Limb (tissue), 2 donors: ENCODE measurements at regions not wholly inside any gene's neighbourhood (a gene's known extent, or its start where the extent isn't known, plus 50 kb on each side); places are given as distances from the start of the nearest gene placed in this dataset.
A peak's percentile ranks its signal among the peaks of the same experiment; 100 is the strongest.

Experiments used
- DNase-seq, 2 donors: peaks; one replicate each; pipeline ENCODE4 v3.0.0-alpha.2; 2016; ENCODE audit errors: extremely low spot score in 2 of 2

DNA sequence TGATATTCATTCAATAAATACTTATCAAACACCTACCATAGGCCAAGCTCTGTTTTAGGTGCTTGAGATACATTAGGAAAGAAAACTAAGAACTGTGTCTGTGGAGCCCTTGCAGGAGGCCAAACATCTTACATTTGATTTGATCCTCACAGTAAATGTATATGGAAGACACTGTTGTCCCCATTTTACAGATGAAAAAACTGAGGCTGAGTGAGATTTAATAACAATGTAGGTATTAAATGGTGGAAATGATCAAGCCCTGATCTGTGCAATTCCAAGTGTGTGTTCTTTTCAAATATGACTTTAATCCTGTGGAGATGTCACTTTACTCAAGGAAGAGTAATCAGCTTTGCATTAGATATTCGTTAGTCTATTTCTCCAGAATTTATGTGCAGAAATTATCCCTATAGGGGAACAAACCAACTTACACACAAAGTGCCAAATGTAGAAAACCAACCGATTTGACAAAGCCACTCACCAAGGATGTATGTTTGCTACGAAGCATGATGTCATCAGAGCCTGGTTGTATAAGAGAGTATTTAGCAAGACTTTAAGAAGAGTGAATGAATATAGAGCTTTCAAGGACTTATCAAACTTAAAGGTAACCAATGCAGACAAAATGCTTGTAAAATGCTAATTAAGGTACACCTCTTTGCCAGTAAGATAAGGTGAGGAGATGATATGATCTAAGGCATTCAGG lies 153.9 kb upstream of the NFIB start:
- no peak for DNase-seq

DNA sequence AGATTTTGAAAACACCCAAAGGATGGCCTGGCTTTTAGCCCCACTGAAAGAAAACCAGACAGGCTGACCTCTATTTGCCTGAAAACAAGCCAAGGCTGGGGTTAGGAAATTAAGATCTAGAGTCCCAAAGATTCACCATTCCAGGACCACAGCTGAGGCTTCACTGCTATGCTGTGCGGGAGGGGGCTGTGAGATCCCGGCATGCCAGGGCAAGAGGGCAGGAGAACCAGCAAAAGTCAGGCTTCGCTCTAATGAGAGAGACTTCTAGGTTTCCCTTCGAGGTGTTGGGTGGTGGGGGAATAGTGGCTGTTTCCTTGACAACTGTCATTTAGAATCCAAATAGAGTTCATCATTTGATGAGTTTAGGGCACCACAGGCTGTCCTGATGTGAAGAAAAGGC lies 152.9 kb upstream of the NFIB start:
- no peak for DNase-seq

DNA sequence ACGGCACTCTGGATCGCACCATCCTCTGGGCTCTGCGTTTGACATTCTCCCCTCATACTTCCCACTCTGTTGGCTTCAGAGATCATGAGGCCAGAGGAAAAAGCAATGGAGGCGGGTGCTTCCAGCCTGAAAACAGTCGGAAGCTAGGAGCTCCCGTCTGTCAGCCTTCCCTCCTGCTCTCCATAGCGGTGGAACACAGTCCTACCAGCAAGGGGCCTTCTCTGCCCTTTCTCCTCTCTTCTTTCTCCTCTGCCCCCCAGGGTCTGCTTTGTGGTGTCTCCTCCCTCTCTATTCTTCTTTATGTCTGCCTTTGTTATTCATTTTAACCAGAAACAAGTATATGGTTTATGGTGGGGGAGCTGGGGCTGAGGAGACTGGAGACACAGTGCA lies 152.5 kb upstream of the NFIB start:
- DNase-seq, result no peak

DNA sequence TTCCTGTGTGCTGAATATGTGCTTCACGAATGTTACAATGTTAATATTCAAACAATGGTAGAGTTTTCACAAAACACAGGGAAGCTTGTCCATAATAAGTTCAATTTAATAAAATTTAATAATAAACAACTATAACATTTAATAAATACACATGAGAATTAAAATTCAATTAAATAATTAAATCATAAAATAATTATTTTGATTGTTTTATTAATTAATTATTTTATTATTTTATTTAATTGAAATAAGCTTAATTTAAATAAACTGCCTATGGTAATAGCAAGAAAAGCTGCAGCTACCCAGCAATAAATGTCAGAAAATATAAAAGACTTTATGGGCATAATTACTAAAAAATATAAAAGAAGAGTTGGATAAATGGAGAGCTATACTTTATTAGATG lies 149.0 kb upstream of the NFIB start:
- no peak for DNase-seq

DNA sequence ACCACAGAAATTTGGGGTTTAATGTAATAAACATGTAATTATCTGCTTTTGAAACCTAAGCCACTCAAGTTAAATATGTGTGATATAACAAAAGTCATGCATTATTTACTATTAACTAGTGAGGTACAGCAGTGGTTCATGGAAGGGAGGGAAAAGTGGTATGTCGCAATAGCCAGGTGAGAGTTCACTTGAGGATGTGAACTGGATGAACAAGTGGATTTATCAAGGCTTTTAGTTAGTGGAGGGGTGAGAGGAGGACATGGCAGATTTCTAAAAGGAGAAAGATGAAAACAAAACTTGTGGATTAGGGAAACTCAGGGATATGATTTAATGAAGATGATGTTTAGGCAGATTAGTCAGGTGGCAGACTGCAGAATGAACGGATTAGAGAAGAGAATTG lies 141.3 kb upstream of the NFIB start:
- no peak for DNase-seq

DNA sequence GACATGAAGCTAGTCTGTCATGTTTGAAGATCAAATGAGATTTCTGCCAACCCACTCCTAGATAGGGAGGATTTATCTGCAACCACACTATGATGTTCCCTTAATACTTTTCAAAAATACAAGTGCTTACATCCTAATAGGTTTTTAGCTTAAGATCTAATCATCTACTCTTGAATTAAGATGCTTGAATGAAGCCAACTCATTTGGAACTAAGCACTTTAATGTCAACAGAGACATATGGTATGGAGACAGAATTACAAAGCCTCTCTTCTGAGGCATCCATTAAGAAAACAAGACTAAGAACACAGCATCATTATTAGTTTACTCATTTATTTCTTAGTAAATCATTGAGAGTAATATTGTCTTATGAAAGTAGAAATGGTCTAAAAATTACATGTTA lies 139.3 kb upstream of the NFIB start:
- no peak for DNase-seq

DNA sequence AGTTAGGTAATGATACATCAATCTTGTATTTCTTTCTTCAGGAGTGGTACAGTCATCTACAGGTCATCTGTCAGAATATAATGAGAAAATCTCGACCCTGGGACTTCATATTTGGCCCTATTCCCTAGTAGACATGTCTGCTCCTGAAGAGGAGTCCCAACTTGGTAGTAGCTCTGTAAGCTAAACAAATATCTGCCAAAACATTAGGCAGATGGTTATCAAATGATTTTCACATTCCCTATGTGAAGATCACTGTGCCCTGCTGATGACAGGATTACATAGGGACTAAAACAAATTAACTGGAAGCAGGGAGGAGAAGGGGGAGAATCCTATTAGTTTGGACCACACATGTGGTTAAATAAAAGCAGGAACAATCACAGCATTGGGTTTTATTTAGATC lies 138.6 kb upstream of the NFIB start:
- no peak for DNase-seq

DNA sequence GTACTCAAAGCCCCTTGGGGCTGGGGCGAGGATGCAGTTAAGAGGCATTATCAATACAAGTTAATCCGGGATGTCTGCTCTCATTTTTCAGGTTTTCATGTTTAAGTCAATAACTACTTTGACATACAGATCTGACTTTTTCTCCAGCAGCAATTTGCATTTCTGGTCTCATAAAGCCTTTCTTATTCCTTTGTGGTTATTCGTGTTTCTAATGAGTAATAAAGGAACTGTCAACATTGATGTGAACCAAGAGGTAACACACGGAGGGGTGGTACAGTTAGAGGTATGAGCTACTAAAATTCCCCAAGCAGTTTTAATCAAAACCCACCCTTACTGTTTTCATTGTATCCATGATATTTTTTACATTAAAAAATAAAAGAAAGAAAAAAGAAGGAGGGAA lies 138.0 kb upstream of the NFIB start:
- no peak for DNase-seq

DNA sequence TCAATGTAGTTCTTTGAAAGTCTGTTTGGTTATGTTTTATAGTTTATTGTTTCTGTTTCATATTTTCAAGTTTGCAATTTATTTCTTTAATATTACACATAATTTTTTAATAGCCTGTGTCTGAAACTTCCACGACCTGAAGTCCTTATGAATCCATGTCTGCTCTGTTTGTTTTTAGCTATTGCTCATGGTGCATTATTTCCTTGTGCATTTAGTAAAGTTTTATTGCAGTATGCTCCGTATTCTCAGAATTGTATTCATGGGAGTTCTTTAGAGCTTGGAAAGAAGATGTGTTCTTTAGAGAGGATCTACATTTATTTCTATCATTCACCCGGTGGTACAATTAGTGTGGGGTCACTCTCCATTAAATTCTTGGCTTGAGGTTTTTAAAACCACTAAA lies 133.2 kb upstream of the NFIB start:
- no peak for DNase-seq

DNA sequence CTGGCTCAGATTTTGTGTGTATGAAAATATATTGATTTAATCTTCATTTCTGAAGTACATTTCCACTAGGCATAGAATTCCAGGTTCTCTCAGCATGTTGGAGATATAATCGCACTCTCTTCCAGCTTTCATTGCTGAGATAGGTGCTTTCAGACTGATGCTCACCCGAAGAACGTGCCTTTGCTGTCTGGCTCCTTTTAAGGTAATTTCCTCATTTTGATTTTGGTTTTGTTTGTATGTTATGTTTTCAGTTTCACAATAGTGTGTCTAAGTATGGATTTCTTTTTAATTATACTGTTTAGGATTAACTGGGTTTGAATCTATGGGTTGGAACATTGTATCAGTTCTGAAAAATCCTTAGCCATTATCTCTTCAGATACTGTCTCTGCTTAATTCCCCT lies 132.0 kb upstream of the NFIB start:
- DNase-seq, result no peak

DNA sequence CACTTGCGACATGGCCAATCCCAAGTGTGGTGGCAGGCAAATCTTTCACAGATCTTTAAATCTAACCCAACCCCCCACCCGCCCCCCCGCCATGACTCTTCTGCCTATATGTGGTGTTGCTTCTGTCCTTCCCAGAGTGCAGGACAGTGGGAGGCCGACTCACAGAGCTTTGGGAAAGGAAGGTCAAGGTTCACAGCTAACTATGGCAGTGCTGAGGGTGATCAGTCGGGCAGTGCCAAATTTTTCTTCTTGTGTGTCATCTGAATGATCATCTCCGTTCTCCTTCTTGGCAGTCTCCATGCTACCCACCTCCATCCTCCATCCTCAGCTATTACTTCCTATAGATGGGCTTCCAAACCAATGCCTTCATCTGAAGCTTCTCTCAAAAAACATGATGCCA lies 129.0 kb upstream of the NFIB start:
- DNase-seq, result no peak

DNA sequence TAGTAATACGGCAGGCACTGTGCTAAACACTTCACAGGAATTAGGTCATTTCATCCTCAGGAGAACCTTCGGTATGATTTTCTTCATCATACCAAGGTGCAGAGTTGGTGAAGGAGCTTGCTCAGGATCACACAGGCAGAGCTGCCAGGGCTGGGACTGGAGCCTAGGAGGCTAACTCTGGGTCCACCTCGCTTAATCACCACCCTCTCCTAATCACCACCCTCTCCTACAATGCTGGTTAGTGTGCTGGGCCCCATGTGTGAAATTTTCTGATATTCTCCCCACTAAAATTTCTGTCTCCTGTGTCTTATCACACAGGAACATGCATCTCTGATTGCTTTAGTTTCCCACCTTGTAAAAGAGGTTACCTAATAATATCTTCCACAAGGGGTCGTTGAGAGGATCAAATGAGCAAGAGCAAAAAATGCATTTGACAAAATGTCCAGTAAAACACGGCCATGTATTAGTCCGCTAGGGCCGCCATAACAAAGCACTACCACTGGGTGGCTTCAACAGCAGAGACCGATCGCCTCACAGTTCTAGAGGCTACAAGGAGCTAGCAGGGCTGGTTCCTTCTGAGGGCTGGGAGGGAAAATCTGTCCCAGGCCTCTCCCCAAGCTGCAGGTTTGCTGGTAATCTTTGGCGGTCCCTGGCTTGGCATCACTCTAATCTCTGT lies 128.2 kb upstream of the NFIB start:
- DNase-seq, result no peak

DNA sequence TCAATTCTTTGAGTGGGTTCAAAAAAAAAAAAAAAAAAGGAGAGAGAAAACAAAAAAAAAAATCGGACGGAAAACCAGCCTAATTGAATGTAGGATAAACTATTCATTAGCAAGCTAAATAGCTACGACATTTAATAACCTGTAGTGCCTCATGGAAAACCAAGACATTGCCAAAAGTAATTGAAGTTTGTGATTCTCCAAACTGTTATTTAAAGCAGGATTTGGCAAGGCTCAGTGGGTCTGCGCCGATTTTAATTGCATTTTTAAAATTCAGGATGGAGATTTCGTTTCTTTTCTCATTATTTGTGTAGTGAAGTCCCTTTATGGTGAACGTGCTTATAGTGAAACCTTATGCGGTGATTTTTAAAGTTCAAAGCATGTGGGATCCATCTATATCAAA lies 127.2 kb upstream of the NFIB start:
- no peak for DNase-seq

DNA sequence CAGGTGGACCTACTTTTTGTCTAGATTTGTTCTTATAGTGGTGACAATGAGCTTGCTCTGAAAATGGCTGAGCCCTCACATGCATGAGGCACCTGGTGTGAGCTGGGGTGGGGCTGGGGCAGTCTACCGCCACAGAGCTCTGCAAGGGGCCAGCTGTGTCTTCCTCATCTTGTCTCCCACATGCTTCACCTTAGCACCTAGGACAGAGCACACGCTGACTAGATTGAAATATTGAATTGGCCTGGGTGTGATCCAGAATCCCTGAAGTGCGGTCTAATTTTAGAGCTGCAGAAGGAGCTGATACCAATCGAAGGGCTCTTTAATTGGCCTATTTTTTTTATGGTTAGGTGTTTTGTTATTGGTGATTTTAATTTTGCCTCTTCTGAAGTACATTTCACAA lies 126.1 kb upstream of the NFIB start:
- DNase-seq, result no peak

DNA sequence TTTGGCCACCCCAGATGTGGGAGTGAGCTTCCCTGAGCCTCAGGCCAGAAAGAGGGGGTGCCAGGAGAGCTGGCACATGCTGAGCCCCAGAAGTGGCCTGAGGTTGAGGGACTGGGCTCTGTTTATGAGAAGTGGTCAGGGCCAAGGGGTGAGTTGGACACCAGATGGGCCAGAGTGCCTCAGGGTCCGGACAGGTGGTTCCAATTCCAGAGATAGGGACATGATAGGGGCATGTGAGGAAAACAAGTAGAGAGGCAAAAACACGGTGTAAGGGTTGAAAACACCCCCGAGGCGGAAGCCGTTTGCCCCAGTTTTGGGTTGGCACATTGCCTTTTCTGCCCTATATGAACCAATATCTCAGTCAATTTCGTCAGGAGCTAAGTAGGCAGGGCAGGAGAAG lies 125.6 kb upstream of the NFIB start:
- DNase-seq, result no peak

DNA sequence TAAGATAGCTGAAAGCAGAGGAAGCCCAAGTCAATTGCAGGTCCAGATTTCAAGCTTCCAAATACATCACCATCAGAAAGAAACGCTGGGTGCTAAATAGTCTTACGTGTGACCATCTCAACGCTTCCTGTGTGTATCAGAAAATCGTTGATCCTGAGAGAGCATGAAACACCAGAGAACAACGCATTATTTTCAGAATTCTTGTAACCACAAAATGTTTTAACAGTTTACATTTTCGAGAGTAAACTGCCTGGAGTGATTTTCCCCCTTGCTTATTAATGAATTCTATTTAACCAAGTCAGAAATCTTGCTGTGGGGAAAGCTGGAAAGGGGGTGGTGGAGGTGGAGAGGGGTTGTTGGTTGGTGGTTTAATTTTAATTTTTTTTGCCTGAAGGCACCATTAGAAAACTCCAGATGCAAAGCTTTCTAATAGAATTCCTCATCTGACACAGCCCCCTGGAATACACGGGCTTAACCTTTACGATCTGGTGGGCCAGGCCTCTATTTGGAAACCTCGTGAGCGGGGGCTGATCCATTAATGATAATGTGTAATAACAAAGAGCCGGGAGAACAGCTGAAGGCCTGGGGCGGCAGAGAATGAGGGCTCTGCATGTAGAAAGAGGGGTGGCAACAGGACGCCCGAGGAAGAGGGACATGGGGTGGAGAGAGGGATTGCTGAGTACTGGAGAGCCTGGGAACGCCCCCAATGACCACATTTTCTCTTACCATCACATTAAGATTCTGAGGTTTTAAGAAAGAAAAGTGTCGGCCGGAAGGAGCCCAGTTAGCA lies 124.5 kb upstream of the NFIB start:
- no peak for DNase-seq

DNA sequence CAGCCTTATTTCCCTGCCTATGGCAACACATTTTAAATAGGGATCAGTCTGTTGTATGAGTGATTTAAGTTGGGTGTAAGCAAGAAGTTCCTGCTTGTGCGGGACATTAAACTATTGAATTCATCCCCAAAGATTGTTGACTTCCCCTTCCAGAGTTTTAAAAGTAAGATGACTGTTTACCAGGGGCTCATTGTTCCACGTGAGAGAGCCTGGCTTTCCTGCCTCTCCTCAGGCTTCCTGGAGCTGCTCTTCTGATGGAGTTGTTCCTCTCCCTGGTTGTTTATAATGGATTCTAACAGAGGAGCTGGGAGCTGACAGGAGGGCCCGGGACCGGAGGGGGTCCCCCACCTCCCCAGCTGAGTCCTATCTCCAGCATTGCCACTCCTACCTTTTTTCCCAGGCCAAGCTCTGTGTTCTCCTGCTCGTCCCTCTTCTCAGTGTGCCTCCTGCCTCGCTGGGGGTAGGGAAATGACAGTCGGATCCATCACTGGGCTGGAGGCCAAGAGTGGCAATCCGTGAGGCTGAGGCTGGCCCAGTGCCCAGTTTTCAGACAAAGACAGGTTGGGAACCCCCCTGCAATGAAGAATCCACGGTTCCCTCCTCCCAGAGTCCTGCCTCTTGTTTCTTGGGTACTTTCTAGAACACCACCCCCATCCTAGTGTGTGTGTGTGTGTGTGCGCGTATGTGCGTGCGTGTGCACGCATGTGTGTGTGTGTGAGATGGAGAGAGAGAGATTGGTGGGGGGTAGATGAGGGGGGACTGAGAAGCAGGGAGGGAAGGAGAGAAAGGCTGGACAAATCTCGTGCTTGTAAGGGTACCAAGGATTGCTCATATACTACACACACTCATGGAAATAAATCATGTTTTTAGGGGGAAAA lies 123.7 kb upstream of the NFIB start:
- peak in 1 of 2 donors; percentile 76 for DNase-seq

DNA sequence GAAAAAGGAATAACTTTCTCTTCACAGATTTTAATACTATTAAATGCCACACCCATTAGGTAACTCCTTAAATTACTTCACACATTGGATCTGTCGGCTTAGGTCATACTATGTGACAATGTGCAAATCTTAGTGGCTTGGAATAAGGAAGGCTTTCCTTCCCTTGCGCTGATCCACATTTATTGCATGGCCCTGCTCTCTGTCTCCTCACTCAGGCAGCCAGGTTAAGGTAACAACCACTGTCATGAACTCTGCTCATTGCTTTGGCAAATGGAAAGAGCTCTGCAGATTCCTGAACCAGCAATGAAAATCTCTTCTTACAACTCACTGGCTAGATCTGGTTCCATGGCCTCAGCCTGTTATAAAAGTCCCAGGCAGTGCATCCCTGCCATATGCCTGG lies 121.9 kb upstream of the NFIB start:
- no peak for DNase-seq

DNA sequence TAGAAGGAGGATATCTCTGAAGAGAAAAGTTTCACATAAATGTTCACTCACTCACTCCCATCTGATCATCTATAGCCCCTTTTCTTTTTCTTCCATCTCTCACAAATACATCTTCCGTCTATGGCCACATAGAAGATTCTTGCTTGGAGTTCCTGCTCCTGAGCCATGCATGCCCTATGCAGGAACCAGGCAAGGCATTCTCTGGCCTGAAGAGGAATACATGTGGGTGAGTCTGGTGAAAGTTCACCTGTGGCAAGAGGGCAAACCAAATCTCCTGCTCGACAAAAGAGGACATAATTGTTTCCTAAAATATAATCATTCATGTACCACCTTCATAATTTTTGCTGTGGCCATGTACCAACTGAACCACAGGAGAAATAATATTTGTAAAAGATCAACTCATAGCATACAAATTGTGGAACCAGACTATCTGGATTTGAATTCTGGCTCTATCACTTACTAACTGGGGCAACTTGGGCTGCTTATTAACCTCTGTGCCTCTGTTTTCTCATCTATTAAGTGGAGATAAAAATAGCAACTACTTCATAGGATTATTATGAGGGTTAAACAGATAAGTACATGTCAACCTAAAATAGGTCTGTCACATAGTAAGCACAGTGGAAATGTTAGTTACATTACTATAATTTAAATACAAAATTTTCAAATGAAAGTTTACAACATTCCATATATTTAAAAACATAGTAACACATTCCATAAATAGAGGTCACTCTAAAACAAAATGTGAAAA lies 121.2 kb upstream of the NFIB start:
- DNase-seq, result no peak

DNA sequence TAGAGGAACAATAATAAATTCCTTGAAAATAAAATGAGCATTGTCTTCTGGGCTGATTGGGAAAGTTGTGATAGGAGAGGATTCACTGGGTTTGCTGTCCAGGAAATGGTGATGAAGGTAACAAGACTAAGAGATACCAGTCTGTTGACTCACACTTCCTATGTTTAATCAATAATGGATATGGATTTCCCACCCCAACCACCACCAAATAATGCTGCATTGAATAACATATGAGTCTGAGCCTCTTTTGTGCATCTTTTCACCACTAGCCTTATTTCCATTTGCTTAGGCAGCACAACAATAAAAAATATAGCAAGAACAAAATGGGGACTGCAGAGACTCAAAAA lies 120.2 kb upstream of the NFIB start:
- DNase-seq, result no peak
